Peyer's patch (tissue), 4 donors: ENCODE measurements at regions not wholly inside any gene's neighbourhood (a gene's known extent, or its start where the extent isn't known, plus 50 kb on each side); places are given as distances from the start of the nearest gene placed in this dataset.

Experiments used
- DNase-seq, 3 donors: peaks; one replicate each; pipeline ENCODE4 v3.0.0-alpha.2; 2017 to 2019
- H3K27ac ChIP-seq, 4 donors: fragments of 200-600 bp; sonication (generic); one replicate each; pipeline ENCODE4 v1.5.1; 2016 to 2019
- H3K27me3 ChIP-seq, 2 donors: fragments of 200-600 bp; sonication (generic); one replicate each; pipeline ENCODE4 v1.5.1; 2019
- H3K36me3 ChIP-seq, 3 donors: fragments of 200-600 bp; sonication (generic); one replicate each; pipeline ENCODE4 v1.5.1; 2016 to 2019
- H3K4me1 ChIP-seq, 4 donors: fragments of 200-600 bp; sonication (generic); one replicate each; pipeline ENCODE4 v1.5.1; 2016 to 2019
- H3K4me3 ChIP-seq, 4 donors: fragments of 200-600 bp; sonication (generic); 1 replicate in 3 of 4; 2 replicates in 1 of 4; pipeline ENCODE4 v1.5.1; 2016 to 2019; ENCODE audit warnings: mild to moderate bottlenecking in 1 of 4
- H3K9me3 ChIP-seq, 4 donors: fragments of 200-600 bp; sonication (generic); one replicate each; pipeline ENCODE4 v1.5.1; 2016 to 2019; ENCODE audit warnings: mild to moderate bottlenecking in 1 of 4
- CTCF ChIP-seq, 6 experiments: fragments of 450-650 bp in 4 of 6; fragments of 200-600 bp in 2 of 6; sonication (generic) in 1 of 6; IDR thresholded peaks; one replicate each; pipeline ENCODE4 v1.5.1; 2017 to 2019; ENCODE audit warnings: antibody characterized with exemption in 6 of 6, mild to moderate bottlenecking in 3 of 6, moderate library complexity in 1 of 6
- POLR2A ChIP-seq, 2 donors: fragments of 450-650 bp; IDR thresholded peaks; one replicate each; pipeline ENCODE4 v1.5.1; 2017; ENCODE audit warnings: antibody characterized with exemption in 2 of 2, mild to moderate bottlenecking in 2 of 2, moderate library complexity in 2 of 2

- H3K4me3 ChIP-seq: no peak overlapping the region
- no peaks in the 10 kb centered on the region for H3K36me3 ChIP-seq
- no peak for TF ChIP-seq CTCF (IDR thresholded peaks at IDR 0.05)
- no peak for TF ChIP-seq POLR2A (IDR thresholded peaks at IDR 0.05)
- no peaks in the 10 kb centered on the region for H3K4me1 ChIP-seq
- H3K9me3 ChIP-seq: no peaks in the 10 kb centered on the region
- H3K27me3 ChIP-seq: no peaks in the 10 kb centered on the region
- no peak for DNase-seq
- no peak overlapping the region for H3K27ac ChIP-seq
Observed at GRCh38 chr2:106735807-106736206, 150.2 kb downstream of the ST6GAL2 start.

- H3K4me3 ChIP-seq: no peak overlapping the region
- no peaks in the 10 kb centered on the region for H3K4me1 ChIP-seq
- DNase-seq: no peak
- no peak overlapping the region for H3K27ac ChIP-seq
- TF ChIP-seq POLR2A (IDR thresholded peaks at IDR 0.05): no peak
- H3K9me3 ChIP-seq: no peaks in the 10 kb centered on the region
- H3K36me3 ChIP-seq: no peaks in the 10 kb centered on the region
- H3K27me3 ChIP-seq: no peaks in the 10 kb centered on the region
Observed at GRCh38 chr2:106736221-106736620, 149.7 kb downstream of the ST6GAL2 start.

GRCh38 chr2:106745468-106745867, 140.5 kb downstream of the ST6GAL2 start:
- TF ChIP-seq POLR2A (IDR thresholded peaks at IDR 0.05): no peak
- TF ChIP-seq CTCF (IDR thresholded peaks at IDR 0.05): no peak
- Histone ChIP-seq H3K4me3 (no peak overlapping the region), H3K4me1 (no peaks in the 10 kb centered on the region), H3K27ac (no peak overlapping the region), H3K9me3 (no peaks in the 10 kb centered on the region), H3K27me3 (no peaks in the 10 kb centered on the region), H3K36me3 (no peaks in the 10 kb centered on the region)
- no peak for DNase-seq

- Histone ChIP-seq H3K9me3 (no peaks in the 10 kb centered on the region), H3K36me3 (no peaks in the 10 kb centered on the region), H3K4me3 (no peak overlapping the region), H3K27ac (no peak overlapping the region), H3K4me1 (no peaks in the 10 kb centered on the region), H3K27me3 (no peaks in the 10 kb centered on the region)
- no peak for DNase-seq
- no peak for TF ChIP-seq CTCF (IDR thresholded peaks at IDR 0.05)
- TF ChIP-seq POLR2A (IDR thresholded peaks at IDR 0.05): no peak
Observed at GRCh38 chr2:106749823-106750222, 136.1 kb downstream of the ST6GAL2 start.
